Endothelial cell (in vitro differentiated cells): ENCODE measurements at regions not wholly inside any gene's neighbourhood (a gene's known extent, or its start where the extent isn't known, plus 50 kb on each side); places are given as distances from the start of the nearest gene placed in this dataset.
"Not testable (repeated sequence)": the region's sequence is repeated elsewhere in the genome, so short reads cannot be mapped to it uniquely, and the experiment has no call there.

Source experiments
- DNase-seq: peaks from one replicate; pipeline ENCODE4 v3.0.0; 2021; ENCODE audit warnings: low spot score
- H3K27ac Mint-ChIP-seq: one replicate; pipeline ENCODE4 v1.8.0; 2021; ENCODE audit warnings: mixed read lengths, inconsistent platforms; ENCODE audit not compliant: unreplicated experiment
- H3K27me3 Mint-ChIP-seq: one replicate; pipeline ENCODE4 v1.8.0; 2021; ENCODE audit warnings: mild to moderate bottlenecking, moderate library complexity, mixed read lengths, inconsistent platforms; ENCODE audit not compliant: unreplicated experiment
- H3K36me3 Mint-ChIP-seq: one replicate; pipeline ENCODE4 v1.8.0; 2021; ENCODE audit warnings: mild to moderate bottlenecking, low read depth, mixed read lengths, inconsistent platforms; ENCODE audit not compliant: unreplicated experiment
- H3K4me1 Mint-ChIP-seq: one replicate; pipeline ENCODE4 v1.8.0; 2021; ENCODE audit warnings: mild to moderate bottlenecking, mixed read lengths, inconsistent platforms; ENCODE audit not compliant: unreplicated experiment
- H3K4me3 Mint-ChIP-seq: one replicate; pipeline ENCODE4 v1.8.0; 2021; ENCODE audit warnings: mild to moderate bottlenecking, mixed read lengths, inconsistent platforms; ENCODE audit not compliant: unreplicated experiment
- H3K9me3 Mint-ChIP-seq: one replicate; pipeline ENCODE4 v1.8.0; 2021; ENCODE audit warnings: mixed read lengths, inconsistent platforms; ENCODE audit not compliant: unreplicated experiment
- TF ChIP-seq, protein P1 (sequence below): fragments of 200-600 bp; sonication (generic); IDR thresholded peaks from one replicate; pipeline ENCODE4 v1.5.0; 2021; ENCODE audit warnings: antibody characterized with exemption; ENCODE audit not compliant: unreplicated experiment

DNA sequence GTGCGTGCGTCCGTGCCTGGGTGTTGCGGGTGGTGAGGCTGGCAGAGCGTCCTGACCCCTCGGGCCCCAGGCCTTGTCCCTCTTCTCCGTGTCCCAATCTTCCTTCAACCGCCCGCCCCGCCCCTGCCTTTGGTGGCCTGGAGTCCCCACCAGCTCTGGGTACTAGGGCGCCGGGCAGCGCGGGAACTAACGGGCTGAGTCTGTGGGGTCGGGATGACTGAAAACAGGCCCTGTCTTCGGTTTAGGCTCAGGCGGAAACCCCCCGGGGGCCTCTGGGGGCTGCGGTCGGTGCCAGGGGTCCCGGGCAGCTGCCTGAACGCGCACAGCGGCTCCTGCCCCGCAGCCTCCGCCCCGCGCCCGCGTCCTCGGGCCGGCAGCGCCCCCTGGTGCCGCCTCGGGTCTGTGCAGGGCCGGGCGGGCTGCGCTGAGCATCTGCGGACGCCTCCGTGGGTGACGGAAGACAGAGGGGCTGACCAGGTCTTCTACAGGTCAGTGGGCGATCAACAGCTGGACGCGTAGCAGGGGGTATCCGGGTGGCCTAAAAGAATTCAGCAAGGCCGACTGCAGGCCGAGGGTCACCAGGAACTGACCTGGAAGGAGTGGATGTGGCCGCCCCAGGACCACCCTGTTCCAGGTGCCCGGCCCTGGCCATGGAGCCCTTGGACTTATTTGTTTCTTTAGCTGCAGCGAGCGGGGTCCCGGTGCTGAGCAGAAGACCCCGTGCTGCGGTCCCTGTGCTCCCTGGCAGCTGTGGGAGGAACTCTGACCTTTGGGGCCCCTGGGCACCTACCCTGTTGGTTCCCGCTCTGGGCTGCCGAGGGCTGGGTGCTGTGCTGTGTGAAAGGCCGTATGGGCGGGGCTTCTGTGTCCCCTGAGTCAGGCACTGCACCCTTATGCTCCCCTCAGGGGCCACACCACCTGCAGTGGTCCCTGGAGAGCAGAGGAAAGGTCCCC, 130.2 kb upstream of the LPCAT1 start:
- not testable (repeated sequence) for H3K4me1 Mint-ChIP-seq, H3K4me3 Mint-ChIP-seq, H3K27me3 Mint-ChIP-seq

DNA sequence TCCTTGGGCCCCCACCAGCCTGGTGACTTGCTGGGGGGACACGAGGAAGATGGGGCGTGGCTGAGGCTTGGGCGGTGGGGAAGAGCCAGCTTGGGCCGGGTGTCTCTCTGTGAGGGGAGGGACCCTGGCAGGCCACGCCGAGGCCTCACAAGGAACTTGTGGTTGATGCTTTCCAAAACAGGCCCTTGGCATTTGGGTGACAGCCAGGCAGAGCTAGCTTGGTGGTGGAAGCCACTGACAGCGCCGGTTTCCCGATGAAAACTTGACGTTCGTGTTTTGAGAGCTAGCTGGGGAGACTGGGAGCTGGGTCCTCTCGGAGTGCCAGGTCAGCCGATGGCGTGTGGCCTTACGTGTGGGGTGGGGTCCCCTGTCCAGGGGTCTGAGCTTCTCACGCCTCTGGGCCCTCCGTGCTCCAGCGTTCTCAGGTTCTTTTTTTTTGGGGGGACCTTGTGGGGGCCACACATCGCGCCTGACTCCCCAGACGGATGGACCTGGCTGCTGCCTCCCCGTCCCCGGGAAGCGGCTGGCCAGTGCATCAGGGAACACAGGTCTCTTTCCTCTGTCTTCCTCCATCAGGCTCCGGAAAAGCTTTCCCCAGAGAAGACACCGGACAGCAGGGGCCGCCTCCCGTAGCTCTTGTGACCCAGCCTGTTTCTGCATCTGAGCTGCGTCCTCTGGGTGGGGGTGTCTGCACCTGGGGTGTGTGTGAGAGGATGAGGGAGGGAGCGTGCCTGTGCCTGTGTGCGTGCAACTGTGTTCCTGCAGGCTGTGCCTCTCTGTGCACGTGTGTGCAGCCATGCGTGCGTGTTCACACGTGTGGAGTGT, 129.3 kb upstream of the LPCAT1 start:
- Mint-ChIP-seq H3K36me3 (no peaks in the 10 kb centered on the region), H3K9me3 (no peaks in the 10 kb centered on the region), H3K27ac (no peak overlapping the region), H3K4me3 (no peak overlapping the region), H3K4me1 (peaks cover 3% of the 10 kb centered on the region), H3K27me3 (peaks cover 5% of the 10 kb centered on the region)
- no peak for DNase-seq
- TF ChIP-seq, protein P1, sequence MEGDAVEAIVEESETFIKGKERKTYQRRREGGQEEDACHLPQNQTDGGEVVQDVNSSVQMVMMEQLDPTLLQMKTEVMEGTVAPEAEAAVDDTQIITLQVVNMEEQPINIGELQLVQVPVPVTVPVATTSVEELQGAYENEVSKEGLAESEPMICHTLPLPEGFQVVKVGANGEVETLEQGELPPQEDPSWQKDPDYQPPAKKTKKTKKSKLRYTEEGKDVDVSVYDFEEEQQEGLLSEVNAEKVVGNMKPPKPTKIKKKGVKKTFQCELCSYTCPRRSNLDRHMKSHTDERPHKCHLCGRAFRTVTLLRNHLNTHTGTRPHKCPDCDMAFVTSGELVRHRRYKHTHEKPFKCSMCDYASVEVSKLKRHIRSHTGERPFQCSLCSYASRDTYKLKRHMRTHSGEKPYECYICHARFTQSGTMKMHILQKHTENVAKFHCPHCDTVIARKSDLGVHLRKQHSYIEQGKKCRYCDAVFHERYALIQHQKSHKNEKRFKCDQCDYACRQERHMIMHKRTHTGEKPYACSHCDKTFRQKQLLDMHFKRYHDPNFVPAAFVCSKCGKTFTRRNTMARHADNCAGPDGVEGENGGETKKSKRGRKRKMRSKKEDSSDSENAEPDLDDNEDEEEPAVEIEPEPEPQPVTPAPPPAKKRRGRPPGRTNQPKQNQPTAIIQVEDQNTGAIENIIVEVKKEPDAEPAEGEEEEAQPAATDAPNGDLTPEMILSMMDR = no peak

More for the DNA sequence above, 130.2 kb upstream of the LPCAT1 start:
- DNase-seq = peak; percentile 60
- H3K27ac Mint-ChIP-seq, H3K36me3 Mint-ChIP-seq, H3K9me3 Mint-ChIP-seq: not testable (repeated sequence)
- TF ChIP-seq, protein P1 = peak; percentile 72

- H3K27me3 Mint-ChIP-seq = peaks cover 4% of the 10 kb centered on the region
- H3K4me1 Mint-ChIP-seq = peaks cover 3% of the 10 kb centered on the region
- DNase-seq = no peak
- no peaks in the 10 kb centered on the region for H3K36me3 Mint-ChIP-seq
- TF ChIP-seq, protein P1 = no peak
- H3K27ac Mint-ChIP-seq = no peak overlapping the region
- H3K9me3 Mint-ChIP-seq = no peaks in the 10 kb centered on the region
- H3K4me3 Mint-ChIP-seq = no peak overlapping the region
Observed at GRCh38 chr5:1651971-1652872, 128.5 kb upstream of the LPCAT1 start.

DNA sequence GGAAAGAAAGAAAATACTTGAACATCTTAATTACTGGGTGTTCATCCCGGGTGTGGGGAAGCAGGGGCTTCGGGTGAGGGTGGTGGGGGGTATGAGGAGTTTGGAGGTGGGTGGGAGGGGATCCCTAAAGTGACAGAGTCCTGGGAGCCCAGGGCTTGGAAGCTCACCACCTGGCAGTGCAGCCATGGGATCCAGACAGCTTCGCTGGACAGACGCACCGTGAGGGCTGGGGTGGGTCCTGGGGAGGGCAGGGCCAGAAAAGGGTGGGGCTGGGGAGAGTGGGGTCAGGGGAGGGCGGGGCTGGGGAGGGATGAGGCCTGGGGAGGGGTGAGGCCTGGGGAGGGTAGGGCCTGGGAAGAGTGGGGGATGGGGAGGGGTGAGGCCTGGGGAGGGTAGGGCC, 127.5 kb upstream of the LPCAT1 start:
- H3K27ac Mint-ChIP-seq = no peak overlapping the region
- no peaks in the 10 kb centered on the region for H3K9me3 Mint-ChIP-seq
- TF ChIP-seq, protein P1 = no peak
- peaks cover 3% of the 10 kb centered on the region for H3K27me3 Mint-ChIP-seq
- H3K36me3 Mint-ChIP-seq = no peaks in the 10 kb centered on the region
- DNase-seq = no peak
- H3K4me3 Mint-ChIP-seq = no peak overlapping the region
- H3K4me1 Mint-ChIP-seq = peaks cover 3% of the 10 kb centered on the region
